ENCODE measurements at regions not wholly inside any gene's neighbourhood (a gene's known extent, or its start where the extent isn't known, plus 50 kb on each side); places are given as distances from the start of the nearest gene placed in this dataset.

GRCh38 chr20:53800418-53800817 lies 206.8 kb upstream of the ZNF217 start:
- Histone ChIP-seq H3K9me3 (no peaks in the 10 kb centered on the region), H3K4me3 (no peak overlapping the region), H3K27ac (no peak overlapping the region), H3K36me3 (no peaks in the 10 kb centered on the region), H3K4me1 (peaks cover 0 to 11% (median 0%) of the 10 kb centered on the region in 4 donors), H3K27me3 (no peaks in the 10 kb centered on the region)
- TF ChIP-seq CTCF (IDR thresholded peaks at IDR 0.05): no peak
- no peak for TF ChIP-seq POLR2A (IDR thresholded peaks at IDR 0.05)
- DNase-seq (peak in 1 of 3 donors; percentile 7), ATAC-seq (no peak)
- intact Hi-C loops (cut with DNase I): no loop called here
- no CpG with 5 or more reads among the region's 1 CpG for WGBS (ENCODE audit: insufficient coverage, low coverage, low lambda C conversion rate, missing lambda C conversion rate)

GRCh38 chr20:53797085-53797484 lies 203.4 kb upstream of the ZNF217 start:
- no peak overlapping the region for H3K27ac ChIP-seq
- H3K36me3 ChIP-seq: no peaks in the 10 kb centered on the region
- intact Hi-C loops (cut with DNase I): no loop called here
- TF ChIP-seq POLR2A (IDR thresholded peaks at IDR 0.05) (no peak), CTCF (IDR thresholded peaks at IDR 0.05) (no peak)
- H3K9me3 ChIP-seq: no peaks in the 10 kb centered on the region
- 70% methylated on average over 4 of the region's 4 CpGs for WGBS (ENCODE audit: insufficient coverage, low coverage, low lambda C conversion rate, missing lambda C conversion rate)
- H3K4me3 ChIP-seq: no peak overlapping the region
- no peak for ATAC-seq
- DNase-seq: no peak
- peaks cover 0 to 11% (median 0%) of the 10 kb centered on the region in 4 donors for H3K4me1 ChIP-seq
- no peaks in the 10 kb centered on the region for H3K27me3 ChIP-seq

GRCh38 chr20:53795170-53795569 lies 201.5 kb upstream of the ZNF217 start:
- Histone ChIP-seq H3K27me3 (no peaks in the 10 kb centered on the region), H3K9me3 (no peaks in the 10 kb centered on the region), H3K36me3 (no peaks in the 10 kb centered on the region), H3K4me3 (no peak overlapping the region), H3K4me1 (no peaks in the 10 kb centered on the region), H3K27ac (no peak overlapping the region)
- DNase-seq: no peak
- intact Hi-C loops (cut with DNase I): no loop called here
- 94% methylated on average over 3 of the region's 3 CpGs for WGBS (ENCODE audit: insufficient coverage, low coverage, low lambda C conversion rate, missing lambda C conversion rate)
- ATAC-seq: no peak
- TF ChIP-seq CTCF (IDR thresholded peaks at IDR 0.05) (no peak), POLR2A (IDR thresholded peaks at IDR 0.05) (no peak)

DNA sequence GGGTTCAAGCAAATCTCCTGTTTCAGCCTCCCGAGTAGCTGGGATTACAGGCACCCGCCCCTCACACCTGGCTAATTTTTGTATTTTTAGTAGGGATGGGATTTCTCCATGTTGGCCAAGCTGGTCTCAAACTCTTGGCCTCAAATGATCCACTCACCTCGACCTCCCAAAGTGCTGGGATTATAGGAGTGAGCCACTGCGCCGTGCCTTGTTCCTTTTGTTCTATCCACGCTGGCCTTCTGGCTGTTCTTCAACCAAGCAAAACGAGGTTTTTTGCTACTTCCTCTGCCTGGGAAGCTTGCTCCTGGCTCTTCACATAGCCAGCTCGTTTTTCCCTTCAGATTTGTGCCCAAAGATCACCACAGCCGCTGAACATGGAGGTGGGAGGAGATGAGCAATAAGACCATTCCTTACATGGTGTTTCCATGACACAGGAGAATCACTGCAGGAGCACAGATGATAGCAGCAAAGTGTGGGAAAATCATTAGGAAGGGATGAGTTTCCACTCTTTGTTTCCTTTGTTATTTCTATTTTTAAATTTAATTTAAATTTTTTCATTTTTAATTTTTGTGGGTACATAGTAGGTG lies 201.0 kb upstream of the ZNF217 start:
- ATAC-seq (no peak), DNase-seq (no peak)
- 80% methylated on average over 7 of the region's 9 CpGs for WGBS (ENCODE audit: insufficient coverage, low coverage, low lambda C conversion rate, missing lambda C conversion rate)
- no peaks in the 10 kb centered on the region for H3K27me3 ChIP-seq
- H3K9me3 ChIP-seq: no peaks in the 10 kb centered on the region
- H3K36me3 ChIP-seq: no peaks in the 10 kb centered on the region
- H3K4me1 ChIP-seq: no peaks in the 10 kb centered on the region
- H3K4me3 ChIP-seq: no peak overlapping the region
- no peak overlapping the region for H3K27ac ChIP-seq
- intact Hi-C loops (cut with DNase I): no loop called here
- TF ChIP-seq CTCF (IDR thresholded peaks at IDR 0.05) (no peak), POLR2A (IDR thresholded peaks at IDR 0.05) (no peak)

All from right lobe of liver (tissue), 6 donors.